Memory B cell (primary cell): ENCODE measurements at regions not wholly inside any gene's neighbourhood (a gene's known extent, or its start where the extent isn't known, plus 50 kb on each side); places are given as distances from the start of the nearest gene placed in this dataset.

Experiments
- ATAC-seq: fragments of 150-1000 bp; cut with Tn5 transposase; 2 replicates; pipeline ENCODE4 v1.10.0; 2021; ENCODE audit warnings: low read depth, mild to moderate bottlenecking, moderate library complexity
- DNase-seq, 2 donors: peaks; one replicate each; pipeline ENCODE4 v3.0.0; 2022; ENCODE audit warnings: low spot score in 2 of 2
- H3K27ac Mint-ChIP-seq: one replicate; pipeline ENCODE4 v1.8.0; 2022; ENCODE audit warnings: mild to moderate bottlenecking, moderate library complexity, mixed read lengths
- H3K27me3 Mint-ChIP-seq: one replicate; pipeline ENCODE4 v1.8.0; 2022; ENCODE audit warnings: mixed read lengths
- H3K36me3 Mint-ChIP-seq: one replicate; pipeline ENCODE4 v1.8.0; 2022; ENCODE audit warnings: mild to moderate bottlenecking, mixed read lengths
- H3K4me1 Mint-ChIP-seq: one replicate; pipeline ENCODE4 v1.8.0; 2022; ENCODE audit warnings: mixed read lengths
- H3K4me3 Mint-ChIP-seq: one replicate; pipeline ENCODE4 v1.8.0; 2022; ENCODE audit warnings: mild to moderate bottlenecking, moderate library complexity, mixed read lengths
- H3K9me3 Mint-ChIP-seq: one replicate; pipeline ENCODE4 v1.8.0; 2022; ENCODE audit warnings: mixed read lengths

GRCh38 chr9:28203036-28203435 is 629.8 kb upstream of the C9orf72 start:
- ATAC-seq (no peak), DNase-seq (no peak)
- Mint-ChIP-seq H3K27me3 (no peaks in the 10 kb centered on the region), H3K36me3 (no peaks in the 10 kb centered on the region), H3K4me3 (no peak overlapping the region), H3K27ac (no peak overlapping the region), H3K4me1 (no peaks in the 10 kb centered on the region), H3K9me3 (peaks cover 2% of the 10 kb centered on the region)

GRCh38 chr9:28206280-28206679 is 633.0 kb upstream of the C9orf72 start:
- H3K27me3 Mint-ChIP-seq = no peaks in the 10 kb centered on the region
- no peak overlapping the region for H3K27ac Mint-ChIP-seq
- ATAC-seq (no peak), DNase-seq (no peak)
- H3K4me3 Mint-ChIP-seq = no peak overlapping the region
- peaks cover 2% of the 10 kb centered on the region for H3K9me3 Mint-ChIP-seq
- no peaks in the 10 kb centered on the region for H3K4me1 Mint-ChIP-seq
- H3K36me3 Mint-ChIP-seq = no peaks in the 10 kb centered on the region

GRCh38 chr9:28207657-28208056 is 634.4 kb upstream of the C9orf72 start:
- ATAC-seq = no peak
- no peaks in the 10 kb centered on the region for H3K9me3 Mint-ChIP-seq
- H3K27me3 Mint-ChIP-seq = no peaks in the 10 kb centered on the region
- no peak overlapping the region for H3K4me3 Mint-ChIP-seq
- H3K27ac Mint-ChIP-seq = no peak overlapping the region
- DNase-seq = no peak
- H3K4me1 Mint-ChIP-seq = no peaks in the 10 kb centered on the region
- no peaks in the 10 kb centered on the region for H3K36me3 Mint-ChIP-seq

GRCh38 chr9:28209130-28209529 is 635.8 kb upstream of the C9orf72 start:
- Mint-ChIP-seq H3K4me3 (no peak overlapping the region), H3K27me3 (no peaks in the 10 kb centered on the region), H3K27ac (no peak overlapping the region), H3K9me3 (no peaks in the 10 kb centered on the region), H3K36me3 (no peaks in the 10 kb centered on the region), H3K4me1 (no peaks in the 10 kb centered on the region)
- DNase-seq (no peak), ATAC-seq (no peak)

- ATAC-seq (no peak), DNase-seq (no peak)
- Mint-ChIP-seq H3K27me3 (no peaks in the 10 kb centered on the region), H3K4me3 (no peak overlapping the region), H3K4me1 (no peaks in the 10 kb centered on the region), H3K9me3 (no peaks in the 10 kb centered on the region), H3K36me3 (no peaks in the 10 kb centered on the region), H3K27ac (no peak overlapping the region)
Measured at GRCh38 chr9:28212979-28213378, 639.7 kb upstream of the C9orf72 start.

GRCh38 chr9:28215536-28216299 is 642.4 kb upstream of the C9orf72 start:
- Mint-ChIP-seq H3K27ac (no peak overlapping the region), H3K4me1 (no peaks in the 10 kb centered on the region), H3K36me3 (no peaks in the 10 kb centered on the region), H3K4me3 (no peak overlapping the region), H3K27me3 (no peaks in the 10 kb centered on the region), H3K9me3 (no peaks in the 10 kb centered on the region)
- ATAC-seq (no peak), DNase-seq (no peak)

GRCh38 chr9:28232686-28233085 is 659.4 kb upstream of the C9orf72 start:
- H3K4me1 Mint-ChIP-seq = no peaks in the 10 kb centered on the region
- peaks cover 7% of the 10 kb centered on the region for H3K9me3 Mint-ChIP-seq
- no peaks in the 10 kb centered on the region for H3K36me3 Mint-ChIP-seq
- no peaks in the 10 kb centered on the region for H3K27me3 Mint-ChIP-seq
- DNase-seq (no peak), ATAC-seq (no peak)
- H3K27ac Mint-ChIP-seq = no peak overlapping the region
- H3K4me3 Mint-ChIP-seq = no peak overlapping the region

- Mint-ChIP-seq H3K36me3 (no peaks in the 10 kb centered on the region), H3K4me3 (no peak overlapping the region), H3K27ac (no peak overlapping the region), H3K4me1 (no peaks in the 10 kb centered on the region), H3K27me3 (no peaks in the 10 kb centered on the region), H3K9me3 (peaks cover 8% of the 10 kb centered on the region)
- DNase-seq = no peak
- ATAC-seq = no peak
Measured at GRCh38 chr9:28234133-28234893, 661.0 kb upstream of the C9orf72 start.

- no peaks in the 10 kb centered on the region for H3K27me3 Mint-ChIP-seq
- ATAC-seq = no peak
- H3K4me3 Mint-ChIP-seq = no peak overlapping the region
- no peaks in the 10 kb centered on the region for H3K36me3 Mint-ChIP-seq
- peaks cover 8% of the 10 kb centered on the region for H3K9me3 Mint-ChIP-seq
- H3K27ac Mint-ChIP-seq = no peak overlapping the region
- H3K4me1 Mint-ChIP-seq = no peaks in the 10 kb centered on the region
- no peak for DNase-seq
Measured at GRCh38 chr9:28234894-28235277, 661.6 kb upstream of the C9orf72 start.

- H3K27ac Mint-ChIP-seq = no peak overlapping the region
- H3K4me3 Mint-ChIP-seq = no peak overlapping the region
- ATAC-seq = no peak
- H3K27me3 Mint-ChIP-seq = no peaks in the 10 kb centered on the region
- H3K4me1 Mint-ChIP-seq = no peaks in the 10 kb centered on the region
- H3K9me3 Mint-ChIP-seq = peaks cover 2% of the 10 kb centered on the region
- H3K36me3 Mint-ChIP-seq = no peaks in the 10 kb centered on the region
- no peak for DNase-seq
Measured at GRCh38 chr9:28249424-28249823, 676.1 kb upstream of the C9orf72 start.

- ATAC-seq (no peak), DNase-seq (no peak)
- H3K27me3 Mint-ChIP-seq = no peaks in the 10 kb centered on the region
- no peaks in the 10 kb centered on the region for H3K4me1 Mint-ChIP-seq
- no peak overlapping the region for H3K27ac Mint-ChIP-seq
- H3K9me3 Mint-ChIP-seq = peaks cover 5% of the 10 kb centered on the region
- H3K4me3 Mint-ChIP-seq = no peak overlapping the region
- no peaks in the 10 kb centered on the region for H3K36me3 Mint-ChIP-seq
Measured at GRCh38 chr9:28255174-28255573, 681.9 kb upstream of the C9orf72 start.

- H3K4me3 Mint-ChIP-seq = no peak overlapping the region
- no peaks in the 10 kb centered on the region for H3K27me3 Mint-ChIP-seq
- H3K4me1 Mint-ChIP-seq = no peaks in the 10 kb centered on the region
- no peak for DNase-seq
- H3K36me3 Mint-ChIP-seq = no peaks in the 10 kb centered on the region
- no peak overlapping the region for H3K27ac Mint-ChIP-seq
- ATAC-seq = no peak
- peaks cover 6% of the 10 kb centered on the region for H3K9me3 Mint-ChIP-seq
Measured at GRCh38 chr9:28260330-28260729, 687.0 kb upstream of the C9orf72 start.

GRCh38 chr9:28264368-28264767 is 691.1 kb upstream of the C9orf72 start:
- H3K36me3 Mint-ChIP-seq = no peaks in the 10 kb centered on the region
- peaks cover 10% of the 10 kb centered on the region for H3K9me3 Mint-ChIP-seq
- no peaks in the 10 kb centered on the region for H3K4me1 Mint-ChIP-seq
- no peak for ATAC-seq
- H3K4me3 Mint-ChIP-seq = no peak overlapping the region
- no peak overlapping the region for H3K27ac Mint-ChIP-seq
- no peaks in the 10 kb centered on the region for H3K27me3 Mint-ChIP-seq
- no peak for DNase-seq

- Mint-ChIP-seq H3K9me3 (peaks cover 11% of the 10 kb centered on the region), H3K36me3 (no peaks in the 10 kb centered on the region), H3K27me3 (no peaks in the 10 kb centered on the region), H3K27ac (no peak overlapping the region), H3K4me3 (no peak overlapping the region), H3K4me1 (no peaks in the 10 kb centered on the region)
- DNase-seq (no peak), ATAC-seq (no peak)
Measured at GRCh38 chr9:28267351-28267750, 694.1 kb upstream of the C9orf72 start.

GRCh38 chr9:28270156-28270555 is 696.9 kb upstream of the C9orf72 start:
- H3K27me3 Mint-ChIP-seq = no peaks in the 10 kb centered on the region
- no peaks in the 10 kb centered on the region for H3K4me1 Mint-ChIP-seq
- no peaks in the 10 kb centered on the region for H3K36me3 Mint-ChIP-seq
- H3K9me3 Mint-ChIP-seq = peaks cover 10% of the 10 kb centered on the region
- H3K27ac Mint-ChIP-seq = no peak overlapping the region
- H3K4me3 Mint-ChIP-seq = no peak overlapping the region
- DNase-seq (no peak), ATAC-seq (no peak)
